HepG2 (cell line): ENCODE measurements at regions not wholly inside any gene's neighbourhood (a gene's known extent, or its start where the extent isn't known, plus 50 kb on each side); places are given as distances from the start of the nearest gene placed in this dataset.

Experiments used
- MAX ChIP-seq: IDR thresholded peaks from 2 replicates; pipeline ENCODE4 v1.6.1; 2012; ENCODE audit warnings: inconsistent platforms
- POLR2A ChIP-seq, 2 experiments: IDR thresholded peaks; 2 replicates each; pipeline ENCODE4 v1.6.1; 2011; ENCODE audit warnings: low read depth in 2 of 2, low read length in 2 of 2, mild to moderate bottlenecking in 1 of 2, moderate library complexity in 1 of 2; ENCODE audit not compliant: insufficient read depth in 1 of 2
- SP5 ChIP-seq: IDR thresholded peaks from 2 replicates; pipeline ENCODE4 v1.6.1; 2016; ENCODE audit warnings: low read depth, borderline replicate concordance
- ZFY ChIP-seq: sonication (generic); formaldehyde crosslinking; IDR thresholded peaks from 2 replicates; pipeline ENCODE4 v1.4.0; 2020; ENCODE audit warnings: missing genetic modification reagents
- ZNF552 ChIP-seq: sonication (generic); formaldehyde crosslinking; IDR thresholded peaks from 2 replicates; pipeline ENCODE4 v1.9.0; 2022; ENCODE audit warnings: missing genetic modification reagents, mild to moderate bottlenecking, borderline replicate concordance
- ZNF766 ChIP-seq: sonication (generic); formaldehyde crosslinking; IDR thresholded peaks from 2 replicates; pipeline ENCODE4 v1.5.0; 2020; ENCODE audit warnings: missing genetic modification reagents, borderline replicate concordance
- TF ChIP-seq, protein P1 (sequence below): sonication (generic); formaldehyde crosslinking; IDR thresholded peaks from 2 replicates; pipeline ENCODE4 v1.5.0; 2020; ENCODE audit warnings: mild to moderate bottlenecking, missing genetic modification reagents, moderate library complexity

DNA sequence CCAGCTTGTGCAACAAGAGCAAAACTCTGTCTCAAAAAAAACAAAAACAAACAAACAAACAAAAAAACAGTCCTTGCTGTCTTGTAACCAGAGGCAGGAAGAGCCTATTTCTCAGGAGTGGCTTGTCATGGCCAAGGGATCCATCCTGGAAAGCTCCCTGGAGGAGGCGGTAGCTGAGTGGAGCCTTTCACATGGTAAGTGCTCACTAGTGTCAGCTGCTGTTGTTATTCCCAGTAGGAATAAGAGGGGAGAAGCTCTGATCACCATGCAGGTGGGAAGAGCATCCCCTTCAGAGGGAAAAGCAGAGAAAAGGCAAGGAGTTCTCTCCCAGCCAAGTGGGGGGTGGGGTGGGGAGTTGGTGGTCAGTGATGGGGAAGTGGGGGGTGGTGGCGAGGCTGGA lies 54.6 kb upstream of the WNT7B start:
- TF ChIP-seq ZNF766 (CRISPR knock-in tag), result no peak
- TF ChIP-seq ZNF552 (CRISPR knock-in tag), result no peak
- no peak for TF ChIP-seq POLR2A (IDR thresholded peaks at IDR 0.05; ENCODE audit: insufficient read depth in 1 of 2, low read depth in 2 of 2, low read length in 2 of 2)
- no peak for TF ChIP-seq ZFY (CRISPR knock-in tag)
- no peak for TF ChIP-seq SP5
- no peak for TF ChIP-seq MAX
- TF ChIP-seq, protein P1, sequence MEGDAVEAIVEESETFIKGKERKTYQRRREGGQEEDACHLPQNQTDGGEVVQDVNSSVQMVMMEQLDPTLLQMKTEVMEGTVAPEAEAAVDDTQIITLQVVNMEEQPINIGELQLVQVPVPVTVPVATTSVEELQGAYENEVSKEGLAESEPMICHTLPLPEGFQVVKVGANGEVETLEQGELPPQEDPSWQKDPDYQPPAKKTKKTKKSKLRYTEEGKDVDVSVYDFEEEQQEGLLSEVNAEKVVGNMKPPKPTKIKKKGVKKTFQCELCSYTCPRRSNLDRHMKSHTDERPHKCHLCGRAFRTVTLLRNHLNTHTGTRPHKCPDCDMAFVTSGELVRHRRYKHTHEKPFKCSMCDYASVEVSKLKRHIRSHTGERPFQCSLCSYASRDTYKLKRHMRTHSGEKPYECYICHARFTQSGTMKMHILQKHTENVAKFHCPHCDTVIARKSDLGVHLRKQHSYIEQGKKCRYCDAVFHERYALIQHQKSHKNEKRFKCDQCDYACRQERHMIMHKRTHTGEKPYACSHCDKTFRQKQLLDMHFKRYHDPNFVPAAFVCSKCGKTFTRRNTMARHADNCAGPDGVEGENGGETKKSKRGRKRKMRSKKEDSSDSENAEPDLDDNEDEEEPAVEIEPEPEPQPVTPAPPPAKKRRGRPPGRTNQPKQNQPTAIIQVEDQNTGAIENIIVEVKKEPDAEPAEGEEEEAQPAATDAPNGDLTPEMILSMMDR (CRISPR knock-in tag), result no peak
